ENCODE measurements at regions not wholly inside any gene's neighbourhood (a gene's known extent, or its start where the extent isn't known, plus 50 kb on each side); places are given as distances from the start of the nearest gene placed in this dataset.

- H3K27me3 ChIP-seq (ENCODE audit: control insufficient read depth in 2 of 2, insufficient read depth in 2 of 2, low read length in 2 of 2), result no peaks in the 10 kb centered on the region
- BruUV-seq (replicated peaks), result no TSS peak
- no peak overlapping the region for H3K4me2 ChIP-seq (ENCODE audit: insufficient read depth, low read length)
- H3K9me1 ChIP-seq (replicated peaks; ENCODE audit: control insufficient read depth, extremely low read depth, insufficient read depth, low read length), result no peaks in the 10 kb centered on the region
- H4K20me1 ChIP-seq (replicated peaks; ENCODE audit: control insufficient read depth, extremely low read depth, insufficient read depth, low read length), result no peaks in the 10 kb centered on the region
- H2AFZ ChIP-seq (ENCODE audit: low read depth, low read length), result no peak overlapping the region
- no peaks in the 10 kb centered on the region for H3K4me1 ChIP-seq (ENCODE audit: control insufficient read depth, extremely low read depth, insufficient read depth, low read length)
- dilution Hi-C loops (cut with MboI; ENCODE audit: extremely low pct_ligation_motif_present, low sequenced_read_pairs), result no loop called here
- intact Hi-C loops (cut with micrococcal nuclease), result no loop called here
- no peaks in the 10 kb centered on the region for H3K36me3 ChIP-seq (ENCODE audit: control insufficient read depth in 2 of 2, extremely low read depth in 1 of 2, insufficient read depth in 2 of 2, low read length in 2 of 2)
- TF ChIP-seq FOS (IDR thresholded peaks at IDR 0.05; ENCODE audit: borderline replicate concordance, insufficient read depth, low read length), result no peak
- TF ChIP-seq POLR2AphosphoS5 (IDR thresholded peaks at IDR 0.05; ENCODE audit: insufficient read depth, low read depth, low read length), result no peak
- TF ChIP-seq JUN (IDR thresholded peaks at IDR 0.05; ENCODE audit: borderline replicate concordance, insufficient read depth, insufficient read length, low read depth), result no peak
- TF ChIP-seq EZH2 (IDR thresholded peaks at IDR 0.05; ENCODE audit: borderline replicate concordance, low read depth, low read length, severe bottlenecking), result no peak
- TF ChIP-seq CTCF (IDR thresholded peaks at IDR 0.05; ENCODE audit: extremely low read depth in 1 of 2, insufficient read depth in 1 of 2, low read depth in 1 of 2, low read length in 2 of 2), result no peak
- TF ChIP-seq POLR2A (IDR thresholded peaks at IDR 0.05; ENCODE audit: low read depth, low read length), result no peak
- TF ChIP-seq GATA2 (IDR thresholded peaks at IDR 0.05; ENCODE audit: insufficient read depth, insufficient read length, low read depth, low read length), result no peak
- no peak for TF ChIP-seq MYC (IDR thresholded peaks at IDR 0.05; ENCODE audit: low read depth, low read length)
- H3K9ac ChIP-seq (replicated peaks; ENCODE audit: extremely low read depth, insufficient read depth, low read length), result no peak overlapping the region
- POLR2A ChIA-PET, result no interaction called here
- H3K4me3 ChIP-seq (replicated peaks in 1 of 3; ENCODE audit: insufficient read depth in 1 of 3, low read depth in 1 of 3, low read length in 3 of 3), result no peak overlapping the region
- CTCF ChIA-PET, result no interaction called here
- no peak for FAIRE-seq
- no peak for DNase-seq (ENCODE audit: low read depth, low spot score)
- no peaks in the 10 kb centered on the region for H3K79me2 ChIP-seq (ENCODE audit: control insufficient read depth, insufficient read depth, low read length)
- H3K9me3 ChIP-seq (replicated peaks; ENCODE audit: control insufficient read depth, insufficient read depth, low read length), result peaks cover 4% of the 10 kb centered on the region
- H3K27ac ChIP-seq (ENCODE audit: insufficient read depth, low read depth, low read length), result no peak overlapping the region
These were observed 249.1 kb upstream of the SMARCA2 start for GRCh38 chr9:1766042-1766441.

Measured in endothelial cell of umbilical vein (primary cell).